ENCODE measurements at regions not wholly inside any gene's neighbourhood (a gene's known extent, or its start where the extent isn't known, plus 50 kb on each side); places are given as distances from the start of the nearest gene placed in this dataset.

- TF ChIP-seq POU2F2 (IDR thresholded peaks at IDR 0.05; ENCODE audit: low read depth, low read length), result no peak
- TF ChIP-seq POLR2A (IDR thresholded peaks at IDR 0.05; ENCODE audit: low read depth, low read length), result no peak
- TF ChIP-seq TAF1 (IDR thresholded peaks at IDR 0.05; ENCODE audit: low read depth, low read length), result no peak
- TF ChIP-seq POLR2AphosphoS5 (IDR thresholded peaks at IDR 0.05; ENCODE audit: low read depth, low read length), result no peak
- no peak for TF ChIP-seq SPI1 (IDR thresholded peaks at IDR 0.05; ENCODE audit: low read depth, low read length)
These were observed 184.9 kb downstream of the CASP12 start for GRCh38 chr11:104713401-104713800.

All from GM12891 (cell line).